Esophagus (tissue), 2 donors: ENCODE measurements at regions not wholly inside any gene's neighbourhood (a gene's known extent, or its start where the extent isn't known, plus 50 kb on each side); places are given as distances from the start of the nearest gene placed in this dataset.
"Not testable (repeated sequence)": the region's sequence is repeated elsewhere in the genome, so short reads cannot be mapped to it uniquely, and the experiment has no call there.

Experiments used
- H3K27ac ChIP-seq, 2 donors: one replicate each; pipeline ENCODE4 v1.5.1; 2013; ENCODE audit warnings: low read depth in 2 of 2, mild to moderate bottlenecking in 2 of 2, inconsistent platforms in 1 of 2, low read length in 1 of 2, moderate library complexity in 1 of 2
- H3K27me3 ChIP-seq, 2 donors: one replicate each; pipeline ENCODE4 v1.6.1; 2013; ENCODE audit warnings: low read length in 2 of 2, control low read depth in 1 of 2, mild to moderate bottlenecking in 1 of 2; ENCODE audit not compliant: insufficient read depth in 2 of 2, control insufficient read depth in 1 of 2
- H3K36me3 ChIP-seq, 2 donors: one replicate each; pipeline ENCODE4 v1.6.1; 2013; ENCODE audit warnings: low read length in 1 of 2; ENCODE audit not compliant: control insufficient read depth in 2 of 2, insufficient read depth in 2 of 2
- H3K4me1 ChIP-seq, 2 donors: one replicate each; pipeline ENCODE4 v1.6.1; 2013; ENCODE audit warnings: low read length in 1 of 2; ENCODE audit not compliant: control insufficient read depth in 2 of 2, insufficient read depth in 2 of 2
- H3K4me3 ChIP-seq, 2 donors: one replicate each; pipeline ENCODE4 v1.5.1; 2013; ENCODE audit warnings: low read length in 2 of 2, mild to moderate bottlenecking in 2 of 2, low read depth in 1 of 2, moderate library complexity in 1 of 2
- H3K9me3 ChIP-seq, 2 donors: one replicate each; pipeline ENCODE4 v1.6.1; 2013; ENCODE audit warnings: mild to moderate bottlenecking in 2 of 2, low read depth in 1 of 2, low read length in 1 of 2, moderate library complexity in 1 of 2; ENCODE audit not compliant: control insufficient read depth in 2 of 2, insufficient read depth in 1 of 2
- WGBS, 2 donors: extraction: QIAGEN DNeasy Blood & Tissue Kit; methylation state at CpG; one replicate each; pipeline ENCODE4 v1.1.7; 2013; 5-methylcytosine and 5-hydroxymethylcytosine counted together
- donor health status: healthy with polysubstance abuse.
- donor health status: Bipolar disorder and iron deficiency.

- WGBS, 2 donors = 1% methylated on average over 50 to 53 of the region's 53 CpGs
- H3K4me1 ChIP-seq, H3K36me3 ChIP-seq, H3K27me3 ChIP-seq, H3K9me3 ChIP-seq: not testable (repeated sequence)
- peak overlapping the region; percentile 89 to 96 for H3K27ac ChIP-seq
- peak overlapping the region; percentile 65 to 73 for H3K4me3 ChIP-seq
These were observed 188.5 kb downstream of the ADRA2C start for GRCh38 chr4:3954540-3955320.

- H3K4me3 ChIP-seq = peak overlapping the region; percentile 65 to 73
- 0 to 1% methylated on average over 53 to 60 of the region's 60 CpGs for WGBS, 2 donors
- not testable (repeated sequence) for H3K27me3 ChIP-seq
These were observed 189.4 kb downstream of the ADRA2C start for GRCh38 chr4:3955321-3956164.

GRCh38 chr4:3956165-3956867, 190.1 kb downstream of the ADRA2C start:
- H3K27me3 ChIP-seq = not testable (repeated sequence)
- peak overlapping the region; percentile 76 to 91 for H3K27ac ChIP-seq
- WGBS, 2 donors = 4 to 14% methylated on average over 13 to 38 of the region's 38 CpGs

More at GRCh38 chr4:3955321-3956164, 189.4 kb downstream of the ADRA2C start:
- not testable (repeated sequence) for H3K4me1 ChIP-seq, H3K36me3 ChIP-seq, H3K9me3 ChIP-seq
- H3K27ac ChIP-seq = peak overlapping the region; percentile 91 to 96

GRCh38 chr4:3961091-3961672, 195.0 kb downstream of the ADRA2C start:
- H3K4me3 ChIP-seq, H3K27ac ChIP-seq, H3K36me3 ChIP-seq, H3K9me3 ChIP-seq, H3K27me3 ChIP-seq, H3K4me1 ChIP-seq: not testable (repeated sequence)
- 51 to 69% methylated on average over 8 to 10 of the region's 10 CpGs for WGBS, 2 donors

More at GRCh38 chr4:3956165-3956867, 190.1 kb downstream of the ADRA2C start:
- not testable (repeated sequence) for H3K4me1 ChIP-seq, H3K9me3 ChIP-seq, H3K36me3 ChIP-seq
- peak overlapping the region; percentile 27 to 53 for H3K4me3 ChIP-seq

GRCh38 chr4:3964572-3965278, 198.5 kb downstream of the ADRA2C start:
- 88 to 90% methylated on average over 23 to 24 of the region's 24 CpGs for WGBS, 2 donors
- not testable (repeated sequence) for H3K27me3 ChIP-seq

GRCh38 chr4:3967204-3967603, 201.0 kb downstream of the ADRA2C start:
- H3K27ac ChIP-seq, H3K9me3 ChIP-seq, H3K4me3 ChIP-seq, H3K4me1 ChIP-seq, H3K36me3 ChIP-seq, H3K27me3 ChIP-seq: not testable (repeated sequence)
- WGBS, 2 donors = 81 to 87% methylated on average over 14 of the region's 14 CpGs

More at GRCh38 chr4:3964572-3965278, 198.5 kb downstream of the ADRA2C start:
- H3K36me3 ChIP-seq, H3K4me3 ChIP-seq, H3K9me3 ChIP-seq, H3K27ac ChIP-seq, H3K4me1 ChIP-seq: not testable (repeated sequence)

- not testable (repeated sequence) for H3K27ac ChIP-seq, H3K4me3 ChIP-seq, H3K27me3 ChIP-seq, H3K36me3 ChIP-seq, H3K9me3 ChIP-seq, H3K4me1 ChIP-seq
- 34 to 39% methylated on average over 2 of the region's 2 CpGs for WGBS, 2 donors
These were observed 206.4 kb downstream of the ADRA2C start for GRCh38 chr4:3972626-3973025.

GRCh38 chr4:3973581-3974200, 207.5 kb downstream of the ADRA2C start:
- not testable (repeated sequence) for H3K9me3 ChIP-seq, H3K4me1 ChIP-seq, H3K4me3 ChIP-seq, H3K27ac ChIP-seq, H3K36me3 ChIP-seq, H3K27me3 ChIP-seq
- 52 to 76% methylated on average over 16 of the region's 18 CpGs for WGBS, 2 donors
